WTC11 (cell line): ENCODE measurements at regions not wholly inside any gene's neighbourhood (a gene's known extent, or its start where the extent isn't known, plus 50 kb on each side); places are given as distances from the start of the nearest gene placed in this dataset.

Experiments
- CTCF ChIP-seq: fragments of 200-600 bp; IDR thresholded peaks from 2 replicates; pipeline ENCODE4 v1.8.0; 2022; ENCODE audit warnings: antibody characterized with exemption
- E2F5 ChIP-seq: sonication (generic); formaldehyde crosslinking; IDR thresholded peaks from 2 replicates; pipeline ENCODE4 v1.8.1; 2022; ENCODE audit warnings: mild to moderate bottlenecking, moderate library complexity, missing genetic modification reagents

GRCh38 chr3:25021816-25022215 lies 406.2 kb upstream of the RARB start:
- no peak for TF ChIP-seq CTCF
- TF ChIP-seq E2F5 (CRISPR knock-in tag), result no peak
